Esophagus muscularis mucosa (tissue), 3 donors: ENCODE measurements at regions not wholly inside any gene's neighbourhood (a gene's known extent, or its start where the extent isn't known, plus 50 kb on each side); places are given as distances from the start of the nearest gene placed in this dataset.
"Not testable (repeated sequence)": the region's sequence is repeated elsewhere in the genome, so short reads cannot be mapped to it uniquely, and the experiment has no call there.

Experiments
- POLR2AphosphoS5 ChIP-seq, 2 donors: sonication (generic); formaldehyde crosslinking; IDR thresholded peaks; one replicate each; pipeline ENCODE4 v1.6.1; 2017; ENCODE audit warnings: antibody characterized with exemption in 2 of 2
- TF ChIP-seq, protein P1 (sequence below), 3 experiments: fragments of 200-600 bp in 2 of 3; fragments of 450-650 bp in 1 of 3; sonication (generic) in 2 of 3; IDR thresholded peaks; one replicate each; pipeline ENCODE4 v1.5.1; 2017 to 2019; ENCODE audit warnings: antibody characterized with exemption in 3 of 3, mild to moderate bottlenecking in 2 of 3, moderate library complexity in 1 of 3

DNA sequence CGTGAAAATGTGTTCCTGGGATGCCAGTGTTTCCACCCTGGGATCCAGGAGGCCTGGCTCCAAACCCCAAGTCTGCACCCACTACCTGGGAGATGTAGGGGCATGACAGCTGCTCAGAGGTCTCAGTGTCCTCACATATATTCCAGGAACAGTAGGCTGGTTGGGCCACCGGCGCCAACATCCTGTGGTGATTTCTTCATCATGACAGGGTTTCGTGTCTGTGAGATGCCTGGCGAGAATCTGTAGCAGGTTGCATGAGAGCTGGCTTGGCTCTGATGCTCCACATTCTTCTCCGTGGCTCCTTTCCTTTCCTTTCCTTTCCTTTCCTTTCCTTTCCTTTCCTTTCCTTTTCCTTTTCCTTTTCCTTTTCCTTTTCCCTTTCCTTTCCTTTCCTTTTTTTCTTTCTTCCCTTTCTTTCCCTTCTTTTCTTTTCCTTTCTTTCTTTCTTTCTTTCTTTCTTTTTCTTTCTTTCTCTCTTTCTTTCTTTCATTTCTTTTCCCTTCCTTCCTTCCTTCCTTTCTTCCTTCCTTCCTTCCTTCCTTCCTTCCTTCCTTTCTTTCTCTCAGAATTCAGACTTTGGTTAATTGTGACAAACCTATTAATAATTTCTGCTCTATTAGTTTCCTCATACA is 87.6 kb upstream of the DPP6 start:
- not testable (repeated sequence) for TF ChIP-seq POLR2AphosphoS5 (IDR thresholded peaks at IDR 0.05)
- TF ChIP-seq, protein P1, sequence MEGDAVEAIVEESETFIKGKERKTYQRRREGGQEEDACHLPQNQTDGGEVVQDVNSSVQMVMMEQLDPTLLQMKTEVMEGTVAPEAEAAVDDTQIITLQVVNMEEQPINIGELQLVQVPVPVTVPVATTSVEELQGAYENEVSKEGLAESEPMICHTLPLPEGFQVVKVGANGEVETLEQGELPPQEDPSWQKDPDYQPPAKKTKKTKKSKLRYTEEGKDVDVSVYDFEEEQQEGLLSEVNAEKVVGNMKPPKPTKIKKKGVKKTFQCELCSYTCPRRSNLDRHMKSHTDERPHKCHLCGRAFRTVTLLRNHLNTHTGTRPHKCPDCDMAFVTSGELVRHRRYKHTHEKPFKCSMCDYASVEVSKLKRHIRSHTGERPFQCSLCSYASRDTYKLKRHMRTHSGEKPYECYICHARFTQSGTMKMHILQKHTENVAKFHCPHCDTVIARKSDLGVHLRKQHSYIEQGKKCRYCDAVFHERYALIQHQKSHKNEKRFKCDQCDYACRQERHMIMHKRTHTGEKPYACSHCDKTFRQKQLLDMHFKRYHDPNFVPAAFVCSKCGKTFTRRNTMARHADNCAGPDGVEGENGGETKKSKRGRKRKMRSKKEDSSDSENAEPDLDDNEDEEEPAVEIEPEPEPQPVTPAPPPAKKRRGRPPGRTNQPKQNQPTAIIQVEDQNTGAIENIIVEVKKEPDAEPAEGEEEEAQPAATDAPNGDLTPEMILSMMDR (IDR thresholded peaks at IDR 0.05): not testable (repeated sequence)
